NCI-H748 treated with DMSO at 0.1 percent for 48 hours (cell line): ENCODE measurements at regions not wholly inside any gene's neighbourhood (a gene's known extent, or its start where the extent isn't known, plus 50 kb on each side); places are given as distances from the start of the nearest gene placed in this dataset.
A peak's percentile ranks its signal among the peaks of the same experiment; 100 is the strongest.

Experiments
- DNase-seq: peaks from one replicate; lab custom pipeline; 2025; lab: John Stamatoyannopoulos, UW

- DNase-seq: no peak
These were observed 206.2 kb upstream of the IRX5 start for GRCh38 chr16:54724346-54724925.

- DNase-seq: no peak
These were observed 208.4 kb upstream of the IRX5 start for GRCh38 chr16:54722210-54722676.

GRCh38 chr16:54720259-54720658 lies 210.4 kb upstream of the IRX5 start:
- DNase-seq: no peak

GRCh38 chr16:54719624-54720023 lies 211.0 kb upstream of the IRX5 start:
- no peak for DNase-seq

GRCh38 chr16:54718376-54718775 lies 212.3 kb upstream of the IRX5 start:
- no peak for DNase-seq

GRCh38 chr16:54715011-54715410 lies 215.7 kb upstream of the IRX5 start:
- no peak for DNase-seq

GRCh38 chr16:54712866-54713265 lies 217.8 kb upstream of the IRX5 start:
- no peak for DNase-seq

- DNase-seq: no peak
These were observed 222.9 kb upstream of the IRX5 start for GRCh38 chr16:54707813-54708212.

GRCh38 chr16:54706406-54706805 lies 224.3 kb upstream of the IRX5 start:
- DNase-seq: no peak

- DNase-seq: no peak
These were observed 227.3 kb upstream of the IRX5 start for GRCh38 chr16:54703339-54703738.

- no peak for DNase-seq
These were observed 231.0 kb upstream of the IRX5 start for GRCh38 chr16:54699656-54700055.

- DNase-seq: no peak
These were observed 233.0 kb upstream of the IRX5 start for GRCh38 chr16:54697677-54698076.

- DNase-seq: no peak
These were observed 233.7 kb upstream of the IRX5 start for GRCh38 chr16:54696970-54697369.

GRCh38 chr16:54696522-54696921 lies 234.1 kb upstream of the IRX5 start:
- peak; percentile 47 for DNase-seq

- no peak for DNase-seq
These were observed 236.0 kb upstream of the IRX5 start for GRCh38 chr16:54694651-54695050.

GRCh38 chr16:54693864-54694263 lies 236.8 kb upstream of the IRX5 start:
- no peak for DNase-seq

GRCh38 chr16:54690710-54691109 lies 240.0 kb upstream of the IRX5 start:
- no peak for DNase-seq

GRCh38 chr16:54690306-54690705 lies 240.4 kb upstream of the IRX5 start:
- DNase-seq: no peak

GRCh38 chr16:54689072-54689865 lies 241.4 kb upstream of the IRX5 start:
- no peak for DNase-seq

- DNase-seq: no peak
These were observed 242.3 kb upstream of the IRX5 start for GRCh38 chr16:54688339-54688738.

GRCh38 chr16:54687043-54687899 lies 243.4 kb upstream of the IRX5 start:
- peak; percentile 38 for DNase-seq

- no peak for DNase-seq
These were observed 245.0 kb upstream of the IRX5 start for GRCh38 chr16:54685682-54686081.

GRCh38 chr16:54679531-54679930 lies 251.1 kb upstream of the IRX5 start:
- DNase-seq: no peak
